Fibroblast of skin of scalp (primary cell): ENCODE measurements at regions not wholly inside any gene's neighbourhood (a gene's known extent, or its start where the extent isn't known, plus 50 kb on each side); places are given as distances from the start of the nearest gene placed in this dataset.
"Not testable (repeated sequence)": the region's sequence is repeated elsewhere in the genome, so short reads cannot be mapped to it uniquely, and the experiment has no call there.

Experiments
- DNase-seq: peaks from one replicate; pipeline ENCODE4 v3.0.0-alpha.2; 2013

DNA sequence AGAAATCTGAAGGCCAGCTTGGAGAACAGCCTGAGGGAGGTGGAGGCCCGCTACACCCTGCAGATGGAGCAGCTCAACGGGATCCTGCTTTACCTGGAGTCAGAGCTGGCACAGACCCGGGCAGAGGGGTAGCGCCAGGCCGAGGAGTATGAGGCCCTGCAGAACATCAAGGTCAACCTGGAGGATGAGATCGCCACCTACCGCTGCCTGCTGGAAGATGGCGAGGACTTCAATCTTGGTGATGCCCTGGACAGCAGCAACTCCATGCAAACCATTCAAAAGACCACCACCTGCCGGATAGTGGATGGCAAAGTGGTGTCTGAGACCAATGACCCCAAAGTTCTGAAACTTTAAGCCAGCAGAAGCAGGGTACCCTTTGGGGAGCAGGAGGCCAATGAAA lies 318.4 kb downstream of the ZFHX3 start:
- DNase-seq = not testable (repeated sequence)

GRCh38 chr16:72728516-72728915 lies 319.4 kb downstream of the ZFHX3 start:
- DNase-seq = no peak

DNA sequence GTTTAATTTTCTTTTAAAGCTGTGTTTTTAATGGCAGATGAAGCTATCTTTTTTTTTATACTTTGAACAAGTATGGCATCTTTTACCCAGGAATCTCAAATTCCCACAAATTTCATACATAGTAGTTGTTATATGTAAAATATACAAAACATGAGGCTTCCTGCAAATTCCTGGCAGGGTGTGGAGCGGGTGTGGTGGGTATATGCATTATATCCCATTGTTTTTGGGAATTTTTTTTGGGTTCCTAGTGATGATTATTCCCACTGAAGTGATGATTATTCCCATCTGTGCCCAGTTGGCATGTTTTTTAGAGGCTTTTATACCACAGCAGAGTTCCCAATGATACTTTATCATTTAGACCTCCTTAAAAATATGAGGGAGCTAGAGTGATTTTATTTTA lies 320.4 kb downstream of the ZFHX3 start:
- DNase-seq = peak; percentile 69

DNA sequence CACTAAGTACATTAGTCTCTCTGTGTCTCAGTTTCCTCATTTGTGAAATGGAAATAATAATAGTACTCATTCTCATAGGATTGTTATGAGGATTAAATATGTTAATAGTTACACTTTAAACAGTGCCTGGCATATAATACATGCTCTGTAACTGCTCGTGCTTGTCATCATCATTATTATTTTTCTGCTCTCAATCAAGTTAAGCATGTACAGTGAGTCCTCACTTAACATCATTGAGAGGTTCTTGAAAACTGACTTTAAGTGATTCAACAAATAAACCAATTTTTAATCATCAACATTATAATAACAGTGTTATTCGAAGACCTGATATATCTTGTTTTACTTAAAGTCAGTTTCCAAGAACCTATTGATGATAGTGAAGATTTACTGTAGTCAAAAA lies 322.3 kb downstream of the ZFHX3 start:
- DNase-seq = no peak

DNA sequence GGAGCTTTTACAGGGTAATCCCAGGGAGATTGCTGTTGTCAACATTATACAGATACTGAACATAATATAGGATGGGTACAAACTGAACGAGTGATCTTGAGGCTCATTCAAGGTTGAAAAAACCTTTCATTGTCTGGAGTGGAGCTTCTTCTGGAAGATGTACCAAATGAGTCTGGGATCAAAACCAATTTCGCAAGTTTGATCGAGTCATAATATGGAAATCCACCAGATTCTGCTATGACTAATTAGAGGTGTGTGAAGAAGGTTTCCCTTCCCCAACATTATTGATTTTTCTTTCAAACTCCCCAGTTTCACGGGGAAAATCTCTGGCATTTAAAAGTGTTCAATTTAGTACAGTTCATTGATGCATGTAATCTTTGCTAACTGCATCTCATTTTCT lies 324.1 kb downstream of the ZFHX3 start:
- peak; percentile 14 for DNase-seq

GRCh38 chr16:72722552-72722951 lies 325.4 kb downstream of the ZFHX3 start:
- DNase-seq = no peak

GRCh38 chr16:72721981-72722380 lies 325.9 kb downstream of the ZFHX3 start:
- no peak for DNase-seq

- DNase-seq = peak; percentile 42
These were observed 332.7 kb downstream of the ZFHX3 start for GRCh38 chr16:72715267-72715666.

GRCh38 chr16:72711823-72712222 lies 336.1 kb downstream of the ZFHX3 start:
- DNase-seq = no peak

DNA sequence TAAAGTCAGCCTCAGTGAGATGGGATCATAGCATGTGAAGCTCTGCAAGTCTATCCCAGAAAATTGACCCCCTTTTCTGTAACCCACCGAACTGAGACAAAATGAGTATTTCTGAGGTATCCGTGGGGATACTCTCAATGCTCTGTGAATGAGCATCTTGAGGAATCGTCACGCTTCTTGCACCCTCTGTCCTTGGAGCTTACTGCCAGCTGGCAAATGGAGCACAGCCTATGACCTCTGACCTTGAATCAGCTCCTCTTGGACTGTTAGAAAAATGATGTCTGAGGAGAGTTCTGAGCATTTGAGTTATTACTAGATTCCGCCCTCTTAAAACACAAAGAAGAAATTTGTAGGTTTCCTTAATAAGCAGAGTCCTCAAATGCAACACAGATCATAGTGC lies 342.1 kb downstream of the ZFHX3 start:
- no peak for DNase-seq

- DNase-seq = no peak
These were observed 343.1 kb downstream of the ZFHX3 start for GRCh38 chr16:72704746-72705372.

DNA sequence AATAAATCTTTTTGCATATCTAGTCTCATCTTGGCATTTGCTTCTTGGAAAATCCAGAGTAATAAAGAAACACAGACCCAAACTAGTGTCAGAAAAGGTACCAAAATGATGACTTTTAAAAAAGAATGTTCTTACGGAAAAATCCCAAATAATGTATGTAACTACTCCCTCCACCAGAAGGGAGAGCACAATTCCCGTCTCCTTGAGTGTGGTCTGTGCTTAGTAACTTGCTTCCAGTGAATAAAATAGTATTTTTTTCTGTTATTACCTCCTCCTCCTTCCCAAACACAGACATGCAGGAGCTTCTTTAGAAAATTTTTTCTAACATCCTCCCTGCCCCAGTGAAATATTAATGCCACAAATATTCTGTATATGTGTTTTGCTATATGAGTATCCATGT lies 358.1 kb downstream of the ZFHX3 start:
- peak; percentile 47 for DNase-seq

GRCh38 chr16:72680732-72681131 lies 367.2 kb downstream of the ZFHX3 start:
- no peak for DNase-seq

DNA sequence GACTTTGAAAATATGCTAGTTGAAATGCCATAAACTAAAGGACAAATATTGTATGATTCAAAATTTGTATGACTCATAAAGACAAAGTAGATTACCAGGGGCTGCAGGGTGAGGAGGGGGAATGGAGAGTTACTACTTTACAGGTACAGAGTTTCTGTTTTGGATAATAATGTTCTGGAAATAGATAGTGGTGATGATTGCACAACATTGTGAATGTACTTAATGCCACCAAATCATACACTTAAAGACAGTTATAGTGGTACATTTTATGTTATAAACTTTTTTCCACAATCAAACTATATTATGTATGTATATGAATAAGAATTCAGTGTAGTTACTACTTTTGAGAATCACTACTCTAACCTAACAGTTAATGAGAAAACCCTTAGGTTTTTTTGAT lies 368.1 kb downstream of the ZFHX3 start:
- no peak for DNase-seq

DNA sequence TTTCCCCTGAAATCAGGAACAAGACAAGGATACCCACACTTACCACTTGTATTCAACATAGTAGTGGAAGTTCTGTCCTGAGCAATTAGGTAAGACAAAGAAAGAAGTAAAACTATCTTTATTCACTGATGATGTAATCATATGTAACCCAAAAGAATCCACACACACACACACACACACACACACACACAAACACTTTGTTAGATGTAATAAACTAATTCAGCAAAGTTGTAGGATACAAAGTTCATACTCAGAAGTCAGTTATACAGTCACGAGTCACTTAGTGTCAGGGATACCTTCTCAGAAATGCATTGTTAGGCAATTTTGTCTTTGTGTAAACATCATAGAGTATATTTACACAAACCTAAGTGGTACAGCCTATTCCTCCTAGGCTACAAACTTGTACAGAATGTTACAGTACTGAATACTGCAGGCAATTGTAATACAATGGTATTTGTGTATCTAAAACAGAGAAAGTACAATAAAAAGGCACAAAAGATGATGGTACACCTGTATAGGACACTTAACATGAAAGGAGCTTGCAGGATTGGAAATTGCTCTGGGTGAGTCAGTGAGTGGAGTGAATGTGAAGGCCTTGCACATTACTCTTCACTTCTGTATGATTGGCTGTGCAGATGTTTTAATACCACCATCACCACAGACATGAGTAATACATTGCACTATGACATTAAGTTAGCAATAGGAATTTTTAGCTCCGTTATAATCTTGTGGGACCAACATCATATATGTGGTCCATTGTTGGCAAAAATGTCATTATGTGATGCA lies 370.1 kb downstream of the ZFHX3 start:
- peak; percentile 60 for DNase-seq

DNA sequence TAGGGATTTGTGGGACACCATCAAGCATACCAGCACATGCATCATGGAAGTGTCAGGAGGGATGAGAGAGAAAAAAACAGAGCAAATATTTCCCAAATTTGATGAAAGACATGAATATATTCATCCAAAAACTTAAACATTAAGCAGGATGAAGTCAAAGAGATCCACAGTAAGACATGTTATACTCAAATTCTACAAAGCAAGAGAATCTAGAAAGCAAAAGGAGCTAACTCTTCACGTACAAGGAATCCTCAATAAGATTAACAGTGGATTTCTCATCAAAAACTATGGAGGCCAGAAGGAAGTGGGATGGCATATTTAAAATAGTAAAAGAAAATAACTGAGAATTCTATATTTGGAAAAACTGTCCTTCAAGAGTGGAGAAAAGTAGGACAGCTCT lies 374.8 kb downstream of the ZFHX3 start:
- DNase-seq = no peak

- DNase-seq = no peak
These were observed 381.7 kb downstream of the ZFHX3 start for GRCh38 chr16:72666267-72666666.

DNA sequence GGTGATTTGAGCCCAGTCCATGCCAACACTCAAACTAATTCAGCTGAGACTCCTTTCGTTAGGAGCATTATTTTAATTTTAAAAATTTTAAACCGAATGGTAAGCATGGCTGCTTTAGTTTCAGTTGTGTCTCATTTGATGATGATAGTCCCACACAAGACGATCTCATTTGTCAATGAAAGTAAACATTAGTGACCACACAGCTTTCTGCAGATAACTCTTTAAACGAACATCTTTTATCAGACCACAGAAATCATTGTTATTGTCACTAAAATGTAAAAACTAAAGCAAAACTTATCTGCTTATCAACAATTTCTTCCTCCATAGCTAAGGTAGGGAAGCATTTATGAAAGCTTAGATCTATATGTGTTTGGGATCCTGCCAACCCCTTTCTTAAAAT lies 382.2 kb downstream of the ZFHX3 start:
- no peak for DNase-seq

GRCh38 chr16:72664509-72665408 lies 383.2 kb downstream of the ZFHX3 start:
- peak; percentile 99 for DNase-seq

GRCh38 chr16:72664056-72664508 lies 383.8 kb downstream of the ZFHX3 start:
- no peak for DNase-seq

DNA sequence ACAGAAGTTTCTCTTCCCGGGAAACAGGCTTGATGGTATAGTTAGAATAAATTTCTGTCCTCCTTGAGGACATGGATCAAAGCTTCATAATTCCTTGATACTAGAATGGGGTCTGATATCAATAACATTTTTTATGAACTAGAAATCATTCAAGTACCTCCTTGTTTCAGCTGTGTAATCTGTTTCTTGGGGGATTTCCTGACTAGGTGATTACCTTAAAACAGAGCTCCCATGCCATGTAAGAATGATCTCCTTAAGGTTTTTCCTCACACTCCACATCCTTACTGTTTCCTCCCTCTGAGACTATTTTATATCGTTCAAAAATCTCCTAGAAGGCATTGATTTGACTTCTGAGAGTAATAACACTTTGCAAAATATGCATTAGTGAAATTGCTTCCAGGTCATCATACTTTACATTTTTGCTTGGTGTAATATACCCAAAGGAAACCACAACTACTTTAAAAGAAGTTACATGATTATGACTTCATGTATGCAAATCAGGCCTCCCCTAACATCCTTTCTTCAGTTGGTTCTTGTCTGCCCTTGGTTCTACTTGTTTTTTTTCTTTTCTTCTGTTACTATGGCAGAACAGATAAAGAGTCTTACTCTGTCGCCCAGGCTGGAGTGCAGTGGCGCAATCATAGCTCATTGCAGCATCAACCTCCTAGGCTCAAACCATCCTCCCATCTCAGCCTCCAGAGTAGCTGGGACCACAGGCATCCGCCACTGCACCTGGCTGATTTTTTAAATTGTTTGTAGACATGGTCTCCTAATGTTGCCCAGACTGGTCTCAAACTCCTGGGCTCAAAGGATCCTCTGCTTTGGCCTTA lies 388.8 kb downstream of the ZFHX3 start:
- DNase-seq = peak; percentile 60

DNA sequence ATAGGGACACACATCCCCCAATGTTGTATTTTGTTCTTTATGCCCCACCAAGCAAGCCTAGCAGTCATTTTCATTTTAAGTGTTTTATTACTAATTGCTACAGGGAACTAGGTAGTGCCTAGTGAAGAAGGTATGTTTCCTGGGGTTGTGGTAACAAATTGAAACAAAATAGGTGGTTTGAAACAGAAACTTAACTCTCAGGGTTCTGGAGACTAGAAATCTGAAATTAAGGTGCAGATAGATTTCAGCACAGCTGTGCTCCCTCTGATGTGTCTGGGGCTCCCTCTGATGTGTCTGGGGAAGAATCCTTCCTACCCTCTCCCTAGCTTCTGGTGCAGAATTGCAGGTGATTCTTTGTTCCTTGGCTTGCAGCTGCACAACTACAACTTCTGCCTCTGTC lies 390.1 kb downstream of the ZFHX3 start:
- DNase-seq = no peak
